Neural cell (in vitro differentiated cells): ENCODE measurements at regions not wholly inside any gene's neighbourhood (a gene's known extent, or its start where the extent isn't known, plus 50 kb on each side); places are given as distances from the start of the nearest gene placed in this dataset.

Source experiments
- H2AFZ ChIP-seq: fragments of 200-600, 300-800 bp; sonication (generic), shearing (Covaris generic); 2 replicates; pipeline ENCODE4 v1.6.0; 2014; ENCODE audit warnings: low read depth, mild to moderate bottlenecking, antibody characterized with exemption, low read length, moderate library complexity
- H3F3A ChIP-seq: fragments of 200-600 bp; shearing (Covaris generic); 2 replicates; pipeline ENCODE4 v1.6.1; 2016; ENCODE audit warnings: mild to moderate bottlenecking, moderate library complexity, mixed read lengths, antibody characterized with exemption, low read length; ENCODE audit not compliant: insufficient read depth, poor library complexity, severe bottlenecking
- H3K27ac ChIP-seq: fragments of 200-600, 300-800 bp; sonication (generic), shearing (Covaris generic); 2 replicates; pipeline ENCODE4 v1.5.1; 2014; ENCODE audit warnings: mild to moderate bottlenecking, low read length, moderate library complexity
- H3K27me3 ChIP-seq: fragments of 300-800, 200-600 bp; sonication (generic), shearing (Covaris generic); 2 replicates; pipeline ENCODE4 v1.6.0; 2014; ENCODE audit warnings: mild to moderate bottlenecking, low read depth, low read length, moderate library complexity; ENCODE audit not compliant: insufficient read depth
- H3K36me3 ChIP-seq: fragments of 300-800, 200-600 bp; sonication (generic), shearing (Covaris generic); 2 replicates; pipeline ENCODE4 v1.5.1; 2014; ENCODE audit warnings: mild to moderate bottlenecking, antibody characterized with exemption, low read length, moderate library complexity; ENCODE audit not compliant: insufficient read depth
- H3K4me2 ChIP-seq: fragments of 300-800, 200-600 bp; sonication (generic), shearing (Covaris generic); 2 replicates; pipeline ENCODE4 v1.6.0; 2014; ENCODE audit warnings: mild to moderate bottlenecking, low read length
- H3K4me3 ChIP-seq: fragments of 300-800, 200-600 bp; sonication (generic), shearing (Covaris generic); 2 replicates; pipeline ENCODE4 v1.5.1; 2014; ENCODE audit warnings: mild to moderate bottlenecking, low read length, moderate library complexity
- H3K79me2 ChIP-seq: fragments of 200-600 bp; shearing (Covaris generic); replicated peaks from 2 replicates; pipeline ENCODE4 v1.6.0; 2014; ENCODE audit warnings: mild to moderate bottlenecking, low read length, moderate library complexity; ENCODE audit not compliant: insufficient read depth
- H3K9ac ChIP-seq: fragments of 300-800, 200-600 bp; sonication (generic), shearing (Covaris generic); 2 replicates; pipeline ENCODE4 v1.6.1; 2016; ENCODE audit warnings: mild to moderate bottlenecking, low read length, mixed read lengths
- H3K9me2 ChIP-seq: fragments of 200-600 bp; shearing (Covaris generic); 2 replicates; pipeline ENCODE4 v1.6.1; 2016; ENCODE audit warnings: mild to moderate bottlenecking, low read length, mixed read lengths; ENCODE audit not compliant: insufficient read depth
- H3K9me3 ChIP-seq: fragments of 200-600, 300-800 bp; sonication (generic), shearing (Covaris generic); 2 replicates; pipeline ENCODE4 v1.6.1; 2016; ENCODE audit warnings: mild to moderate bottlenecking, mixed run types, low read length, moderate library complexity, mixed read lengths
- H4K20me1 ChIP-seq: fragments of 200-600 bp; shearing (Covaris generic); 2 replicates; pipeline ENCODE4 v1.6.1; 2016; ENCODE audit warnings: mild to moderate bottlenecking, mixed run types; ENCODE audit not compliant: insufficient read depth
- EP300 ChIP-seq: fragments of 450-650 bp; conservative IDR thresholded peaks from 2 replicates; pipeline ENCODE4 v1.6.1; 2014; ENCODE audit warnings: antibody characterized with exemption, mild to moderate bottlenecking, moderate library complexity; ENCODE audit not compliant: poor library complexity, severe bottlenecking
- EZH2 ChIP-seq: fragments of 200-600, 300-800 bp; shearing (Covaris generic), sonication (generic); IDR thresholded peaks from 2 replicates; pipeline ENCODE4 v1.6.1; 2014; ENCODE audit warnings: antibody characterized with exemption, low read length, borderline replicate concordance, mild to moderate bottlenecking; ENCODE audit not compliant: insufficient read depth, poor library complexity, severe bottlenecking
- MXI1 ChIP-seq: fragments of 450-650 bp; conservative IDR thresholded peaks from 2 replicates; pipeline ENCODE4 v1.6.1; 2014; ENCODE audit warnings: antibody characterized with exemption, mild to moderate bottlenecking; ENCODE audit not compliant: poor library complexity, severe bottlenecking
- POLR2AphosphoS5 ChIP-seq: IDR thresholded peaks from 2 replicates; pipeline ENCODE4 v1.6.1; 2012
- RAD21 ChIP-seq: fragments of 450-650 bp; conservative IDR thresholded peaks from 2 replicates; pipeline ENCODE4 v1.6.1; 2014; ENCODE audit warnings: antibody characterized with exemption, mild to moderate bottlenecking, moderate library complexity
- SMC3 ChIP-seq: fragments of 450-650 bp; conservative IDR thresholded peaks from 2 replicates; pipeline ENCODE4 v1.6.1; 2014; ENCODE audit warnings: antibody characterized with exemption, mild to moderate bottlenecking, moderate library complexity; ENCODE audit not compliant: poor library complexity
- TAF1 ChIP-seq: IDR thresholded peaks from 2 replicates; pipeline ENCODE4 v1.6.1; 2012; ENCODE audit warnings: low read depth
- TF ChIP-seq, protein P1 (sequence below): IDR thresholded peaks from 2 replicates; pipeline ENCODE4 v1.6.1; 2012; ENCODE audit warnings: borderline replicate concordance
- TF ChIP-seq, protein P2 (sequence below): fragments of 450-650 bp; IDR thresholded peaks from 2 replicates; pipeline ENCODE4 v1.5.1; 2014; ENCODE audit warnings: antibody characterized with exemption, mild to moderate bottlenecking, moderate library complexity; ENCODE audit not compliant: poor library complexity, severe bottlenecking

DNA sequence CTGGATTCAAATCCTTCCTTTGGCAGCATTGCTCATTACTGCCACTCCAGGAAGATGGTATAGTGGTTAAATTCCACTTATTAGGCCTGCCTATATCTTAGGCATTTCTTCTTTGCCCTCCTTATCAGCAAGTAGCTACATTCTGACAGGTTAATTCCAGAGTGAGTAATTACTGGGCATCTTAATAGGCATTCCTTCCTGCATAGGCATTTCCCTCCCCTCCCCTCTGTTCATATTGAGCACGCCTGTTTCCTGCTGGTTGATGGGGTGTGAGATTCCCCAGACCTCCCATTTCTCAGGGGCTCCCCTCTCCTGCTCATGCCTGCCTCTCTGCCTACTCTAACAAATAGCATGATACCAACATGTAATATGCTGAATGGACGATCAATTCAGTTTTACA is 305.9 kb downstream of the CYLC2 start:
- H4K20me1 ChIP-seq = no peaks in the 10 kb centered on the region
- no peaks in the 10 kb centered on the region for H3K79me2 ChIP-seq
- H3K4me3 ChIP-seq = no peak overlapping the region
- no peaks in the 10 kb centered on the region for H3F3A ChIP-seq
- H2AFZ ChIP-seq = no peak overlapping the region
- H3K27me3 ChIP-seq = no peaks in the 10 kb centered on the region
- H3K9ac ChIP-seq = no peak overlapping the region
- H3K9me3 ChIP-seq = no peaks in the 10 kb centered on the region
- no peak overlapping the region for H3K27ac ChIP-seq
- H3K9me2 ChIP-seq = no peaks in the 10 kb centered on the region
- H3K36me3 ChIP-seq = no peaks in the 10 kb centered on the region
- TF ChIP-seq, protein P1, sequence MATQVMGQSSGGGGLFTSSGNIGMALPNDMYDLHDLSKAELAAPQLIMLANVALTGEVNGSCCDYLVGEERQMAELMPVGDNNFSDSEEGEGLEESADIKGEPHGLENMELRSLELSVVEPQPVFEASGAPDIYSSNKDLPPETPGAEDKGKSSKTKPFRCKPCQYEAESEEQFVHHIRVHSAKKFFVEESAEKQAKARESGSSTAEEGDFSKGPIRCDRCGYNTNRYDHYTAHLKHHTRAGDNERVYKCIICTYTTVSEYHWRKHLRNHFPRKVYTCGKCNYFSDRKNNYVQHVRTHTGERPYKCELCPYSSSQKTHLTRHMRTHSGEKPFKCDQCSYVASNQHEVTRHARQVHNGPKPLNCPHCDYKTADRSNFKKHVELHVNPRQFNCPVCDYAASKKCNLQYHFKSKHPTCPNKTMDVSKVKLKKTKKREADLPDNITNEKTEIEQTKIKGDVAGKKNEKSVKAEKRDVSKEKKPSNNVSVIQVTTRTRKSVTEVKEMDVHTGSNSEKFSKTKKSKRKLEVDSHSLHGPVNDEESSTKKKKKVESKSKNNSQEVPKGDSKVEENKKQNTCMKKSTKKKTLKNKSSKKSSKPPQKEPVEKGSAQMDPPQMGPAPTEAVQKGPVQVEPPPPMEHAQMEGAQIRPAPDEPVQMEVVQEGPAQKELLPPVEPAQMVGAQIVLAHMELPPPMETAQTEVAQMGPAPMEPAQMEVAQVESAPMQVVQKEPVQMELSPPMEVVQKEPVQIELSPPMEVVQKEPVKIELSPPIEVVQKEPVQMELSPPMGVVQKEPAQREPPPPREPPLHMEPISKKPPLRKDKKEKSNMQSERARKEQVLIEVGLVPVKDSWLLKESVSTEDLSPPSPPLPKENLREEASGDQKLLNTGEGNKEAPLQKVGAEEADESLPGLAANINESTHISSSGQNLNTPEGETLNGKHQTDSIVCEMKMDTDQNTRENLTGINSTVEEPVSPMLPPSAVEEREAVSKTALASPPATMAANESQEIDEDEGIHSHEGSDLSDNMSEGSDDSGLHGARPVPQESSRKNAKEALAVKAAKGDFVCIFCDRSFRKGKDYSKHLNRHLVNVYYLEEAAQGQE = no peak
- TF ChIP-seq TAF1 = no peak
- TF ChIP-seq EP300 = no peak
- no peak for TF ChIP-seq EZH2
- no peak for TF ChIP-seq RAD21
- TF ChIP-seq SMC3 = no peak
- TF ChIP-seq MXI1 = no peak
- TF ChIP-seq POLR2AphosphoS5 = no peak
- TF ChIP-seq, protein P2, sequence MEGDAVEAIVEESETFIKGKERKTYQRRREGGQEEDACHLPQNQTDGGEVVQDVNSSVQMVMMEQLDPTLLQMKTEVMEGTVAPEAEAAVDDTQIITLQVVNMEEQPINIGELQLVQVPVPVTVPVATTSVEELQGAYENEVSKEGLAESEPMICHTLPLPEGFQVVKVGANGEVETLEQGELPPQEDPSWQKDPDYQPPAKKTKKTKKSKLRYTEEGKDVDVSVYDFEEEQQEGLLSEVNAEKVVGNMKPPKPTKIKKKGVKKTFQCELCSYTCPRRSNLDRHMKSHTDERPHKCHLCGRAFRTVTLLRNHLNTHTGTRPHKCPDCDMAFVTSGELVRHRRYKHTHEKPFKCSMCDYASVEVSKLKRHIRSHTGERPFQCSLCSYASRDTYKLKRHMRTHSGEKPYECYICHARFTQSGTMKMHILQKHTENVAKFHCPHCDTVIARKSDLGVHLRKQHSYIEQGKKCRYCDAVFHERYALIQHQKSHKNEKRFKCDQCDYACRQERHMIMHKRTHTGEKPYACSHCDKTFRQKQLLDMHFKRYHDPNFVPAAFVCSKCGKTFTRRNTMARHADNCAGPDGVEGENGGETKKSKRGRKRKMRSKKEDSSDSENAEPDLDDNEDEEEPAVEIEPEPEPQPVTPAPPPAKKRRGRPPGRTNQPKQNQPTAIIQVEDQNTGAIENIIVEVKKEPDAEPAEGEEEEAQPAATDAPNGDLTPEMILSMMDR = no peak
- H3K4me2 ChIP-seq = no peak overlapping the region

DNA sequence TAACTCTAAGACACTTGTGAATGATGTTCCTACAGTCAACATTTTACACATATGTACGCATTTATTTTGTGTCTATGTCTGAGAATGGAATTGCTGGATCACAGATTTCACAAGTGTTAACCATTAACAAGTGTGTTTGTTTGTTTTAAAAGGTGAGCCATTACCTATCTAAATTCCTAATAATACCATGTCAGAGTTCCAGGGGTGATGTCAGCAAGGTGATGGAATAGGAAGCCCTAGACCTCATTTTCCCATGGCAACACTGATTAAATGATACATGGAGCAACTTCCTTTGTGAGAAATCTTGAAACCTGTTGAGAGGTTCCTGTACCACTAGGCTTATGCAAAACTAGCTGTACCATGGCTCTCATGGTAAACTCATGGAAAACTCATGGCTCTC is 309.7 kb downstream of the CYLC2 start:
- no peak for TF ChIP-seq SMC3
- TF ChIP-seq, protein P1 = no peak
- TF ChIP-seq POLR2AphosphoS5 = no peak
- TF ChIP-seq RAD21 = no peak
- no peak for TF ChIP-seq TAF1
- no peak for TF ChIP-seq EZH2
- TF ChIP-seq, protein P2 = no peak
- no peak for TF ChIP-seq EP300
- no peak for TF ChIP-seq MXI1
- no peaks in the 10 kb centered on the region for H3F3A ChIP-seq
- H3K9ac ChIP-seq = no peak overlapping the region
- no peaks in the 10 kb centered on the region for H3K36me3 ChIP-seq
- H3K9me3 ChIP-seq = no peaks in the 10 kb centered on the region
- H3K79me2 ChIP-seq = no peaks in the 10 kb centered on the region
- no peak overlapping the region for H3K27ac ChIP-seq
- H3K4me2 ChIP-seq = no peak overlapping the region
- H3K27me3 ChIP-seq = no peaks in the 10 kb centered on the region
- no peak overlapping the region for H3K4me3 ChIP-seq
- H4K20me1 ChIP-seq = no peaks in the 10 kb centered on the region
- no peak overlapping the region for H2AFZ ChIP-seq
- H3K9me2 ChIP-seq = no peaks in the 10 kb centered on the region
